Mesothelial cell of epicardium (in vitro differentiated cells): ENCODE measurements at regions not wholly inside any gene's neighbourhood (a gene's known extent, or its start where the extent isn't known, plus 50 kb on each side); places are given as distances from the start of the nearest gene placed in this dataset.

Experiments used
- DNase-seq, 2 experiments: peaks; one replicate each; pipeline ENCODE4 v3.0.0; 2021; ENCODE audit warnings: low spot score in 2 of 2; ENCODE audit not compliant: unreplicated experiment in 2 of 2
- H3K27ac Mint-ChIP-seq: 2 replicates; pipeline ENCODE4 v1.8.0; 2021; ENCODE audit warnings: mixed read lengths
- H3K27me3 Mint-ChIP-seq: 2 replicates; pipeline ENCODE4 v1.8.0; 2021; ENCODE audit warnings: low read depth, mixed read lengths
- H3K36me3 Mint-ChIP-seq: 2 replicates; pipeline ENCODE4 v1.8.0; 2021; ENCODE audit warnings: mixed read lengths
- H3K4me1 Mint-ChIP-seq: 2 replicates; pipeline ENCODE4 v1.8.0; 2021; ENCODE audit warnings: mixed read lengths
- H3K4me3 Mint-ChIP-seq: 2 replicates; pipeline ENCODE4 v1.8.0; 2021; ENCODE audit warnings: mild to moderate bottlenecking, moderate library complexity, mixed read lengths
- H3K9me3 Mint-ChIP-seq: 2 replicates; pipeline ENCODE4 v1.8.0; 2021; ENCODE audit warnings: mixed read lengths
- CTCF ChIP-seq: fragments of 200-600 bp; sonication (generic); IDR thresholded peaks from one replicate; pipeline ENCODE4 v1.5.0; 2021; ENCODE audit warnings: antibody characterized with exemption; ENCODE audit not compliant: unreplicated experiment

GRCh38 chr7:124263232-124263827 is 230.5 kb upstream of the TMEM229A start:
- H3K4me1 Mint-ChIP-seq = no peaks in the 10 kb centered on the region
- no peaks in the 10 kb centered on the region for H3K9me3 Mint-ChIP-seq
- H3K4me3 Mint-ChIP-seq = no peak overlapping the region
- no peak for DNase-seq
- H3K27ac Mint-ChIP-seq = no peak overlapping the region
- no peaks in the 10 kb centered on the region for H3K36me3 Mint-ChIP-seq
- no peak for TF ChIP-seq CTCF
- no peaks in the 10 kb centered on the region for H3K27me3 Mint-ChIP-seq

GRCh38 chr7:124261710-124262109 is 228.8 kb upstream of the TMEM229A start:
- Mint-ChIP-seq H3K36me3 (no peaks in the 10 kb centered on the region), H3K27ac (no peak overlapping the region), H3K9me3 (no peaks in the 10 kb centered on the region)

GRCh38 chr7:124257638-124258308 is 224.9 kb upstream of the TMEM229A start:
- TF ChIP-seq CTCF = no peak
- H3K36me3 Mint-ChIP-seq = no peaks in the 10 kb centered on the region
- no peak overlapping the region for H3K27ac Mint-ChIP-seq
- H3K9me3 Mint-ChIP-seq = no peaks in the 10 kb centered on the region
- H3K4me3 Mint-ChIP-seq = no peak overlapping the region
- no peak for DNase-seq
- peaks cover 8% of the 10 kb centered on the region for H3K4me1 Mint-ChIP-seq
- no peaks in the 10 kb centered on the region for H3K27me3 Mint-ChIP-seq

More at GRCh38 chr7:124261710-124262109, 228.8 kb upstream of the TMEM229A start:
- DNase-seq = no peak
- no peak overlapping the region for H3K4me3 Mint-ChIP-seq
- no peak for TF ChIP-seq CTCF
- H3K4me1 Mint-ChIP-seq = peaks cover 4% of the 10 kb centered on the region
- H3K27me3 Mint-ChIP-seq = no peaks in the 10 kb centered on the region

GRCh38 chr7:124255041-124255655 is 222.3 kb upstream of the TMEM229A start:
- no peak for DNase-seq
- Mint-ChIP-seq H3K27me3 (no peaks in the 10 kb centered on the region), H3K4me1 (peaks cover 8% of the 10 kb centered on the region), H3K36me3 (no peaks in the 10 kb centered on the region), H3K27ac (no peak overlapping the region), H3K9me3 (no peaks in the 10 kb centered on the region), H3K4me3 (no peak overlapping the region)
- TF ChIP-seq CTCF = no peak

- no peak overlapping the region for H3K4me3 Mint-ChIP-seq
- TF ChIP-seq CTCF = no peak
- H3K36me3 Mint-ChIP-seq = no peaks in the 10 kb centered on the region
- no peak for DNase-seq
- H3K27me3 Mint-ChIP-seq = no peaks in the 10 kb centered on the region
- H3K4me1 Mint-ChIP-seq = peaks cover 8% of the 10 kb centered on the region
- no peak overlapping the region for H3K27ac Mint-ChIP-seq
- no peaks in the 10 kb centered on the region for H3K9me3 Mint-ChIP-seq
These were observed 221.5 kb upstream of the TMEM229A start for GRCh38 chr7:124254396-124254795.
